Astrocyte (in vitro differentiated cells and primary cell): ENCODE measurements at regions not wholly inside any gene's neighbourhood (a gene's known extent, or its start where the extent isn't known, plus 50 kb on each side); places are given as distances from the start of the nearest gene placed in this dataset.
"Not testable (repeated sequence)": the region's sequence is repeated elsewhere in the genome, so short reads cannot be mapped to it uniquely, and the experiment has no call there.

ENCODE experiments used
- CTCF ChIP-seq: IDR thresholded peaks from 2 replicates; pipeline ENCODE4 v1.5.1; 2011; ENCODE audit warnings: low read depth, mild to moderate bottlenecking, inconsistent platforms, low read length, moderate library complexity; ENCODE audit not compliant: insufficient read depth
- EZH2 ChIP-seq: IDR thresholded peaks from 2 replicates; pipeline ENCODE4 v1.6.1; 2012; ENCODE audit warnings: mild to moderate bottlenecking, low read length, inconsistent platforms; ENCODE audit not compliant: insufficient read depth

GRCh38 chr14:53216955-53217315 lies 63.8 kb upstream of the DDHD1 start:
- TF ChIP-seq CTCF, EZH2: not testable (repeated sequence)
